Fibroblast of pulmonary artery (primary cell): ENCODE measurements at regions not wholly inside any gene's neighbourhood (a gene's known extent, or its start where the extent isn't known, plus 50 kb on each side); places are given as distances from the start of the nearest gene placed in this dataset.

Experiments used
- DNase-seq: peaks from one replicate; pipeline ENCODE4 v3.0.0-alpha.2; 2010; ENCODE audit warnings: low read depth
- H3K4me3 ChIP-seq: replicated peaks from 2 replicates; pipeline ENCODE4 v1.5.1; 2011; ENCODE audit warnings: low read depth, mild to moderate bottlenecking, control low read depth, low read length, moderate library complexity
- CTCF ChIP-seq: IDR thresholded peaks from 2 replicates; pipeline ENCODE4 v1.5.1; 2011; ENCODE audit warnings: mild to moderate bottlenecking, control low read depth, low read length, inconsistent platforms; ENCODE audit errors: missing control alignments

GRCh38 chrX:138954976-138955375 lies 243.5 kb upstream of the FGF13 start:
- DNase-seq = no peak
- TF ChIP-seq CTCF = no peak

GRCh38 chrX:138946926-138947325 lies 235.4 kb upstream of the FGF13 start:
- H3K4me3 ChIP-seq = no peak overlapping the region
- DNase-seq = peak; percentile 0
- no peak for TF ChIP-seq CTCF

More at GRCh38 chrX:138954976-138955375, 243.5 kb upstream of the FGF13 start:
- no peak overlapping the region for H3K4me3 ChIP-seq

- DNase-seq = no peak
- no peak overlapping the region for H3K4me3 ChIP-seq
- no peak for TF ChIP-seq CTCF
These were observed 233.7 kb upstream of the FGF13 start for GRCh38 chrX:138945219-138945618.

GRCh38 chrX:138939038-138939437 lies 227.5 kb upstream of the FGF13 start:
- no peak for DNase-seq
- no peak overlapping the region for H3K4me3 ChIP-seq
- no peak for TF ChIP-seq CTCF

GRCh38 chrX:138938003-138938402 lies 226.5 kb upstream of the FGF13 start:
- TF ChIP-seq CTCF = no peak
- DNase-seq = no peak
- H3K4me3 ChIP-seq = no peak overlapping the region

- TF ChIP-seq CTCF = no peak
- no peak overlapping the region for H3K4me3 ChIP-seq
- no peak for DNase-seq
These were observed 219.7 kb upstream of the FGF13 start for GRCh38 chrX:138931212-138931611.

GRCh38 chrX:138930583-138930945 lies 219.0 kb upstream of the FGF13 start:
- DNase-seq = no peak
- no peak overlapping the region for H3K4me3 ChIP-seq
- TF ChIP-seq CTCF = no peak
